BE2C (cell line): ENCODE measurements at regions not wholly inside any gene's neighbourhood (a gene's known extent, or its start where the extent isn't known, plus 50 kb on each side); places are given as distances from the start of the nearest gene placed in this dataset.
A peak's percentile ranks its signal among the peaks of the same experiment; 100 is the strongest.

Experiments
- DNase-seq: peaks from one replicate; pipeline ENCODE4 v3.0.0-alpha.2; 2020
- H3K27me3 ChIP-seq: fragments of 250-450 bp; sonication (Bioruptor Pico); 2 replicates; pipeline ENCODE4 v1.5.1; 2020; ENCODE audit warnings: mild to moderate bottlenecking
- H3K36me3 ChIP-seq: fragments of 250-450 bp; sonication (Bioruptor Pico); 2 replicates; pipeline ENCODE4 v1.5.1; 2020; ENCODE audit warnings: mild to moderate bottlenecking
- H3K4me1 ChIP-seq: fragments of 250-450 bp; sonication (Bioruptor Pico); 2 replicates; pipeline ENCODE4 v1.5.1; 2020
- H3K4me3 ChIP-seq: 2 replicates; pipeline ENCODE4 v1.5.1; 2011; ENCODE audit warnings: low read depth, low read length
- H3K9me3 ChIP-seq: fragments of 250-450 bp; sonication (Bioruptor Pico); 2 replicates; pipeline ENCODE4 v1.5.1; 2020
- TF ChIP-seq, protein P1 (sequence below): IDR thresholded peaks from 2 replicates; pipeline ENCODE4 v1.5.1; 2012; ENCODE audit warnings: mild to moderate bottlenecking, low read depth, low read length

DNA sequence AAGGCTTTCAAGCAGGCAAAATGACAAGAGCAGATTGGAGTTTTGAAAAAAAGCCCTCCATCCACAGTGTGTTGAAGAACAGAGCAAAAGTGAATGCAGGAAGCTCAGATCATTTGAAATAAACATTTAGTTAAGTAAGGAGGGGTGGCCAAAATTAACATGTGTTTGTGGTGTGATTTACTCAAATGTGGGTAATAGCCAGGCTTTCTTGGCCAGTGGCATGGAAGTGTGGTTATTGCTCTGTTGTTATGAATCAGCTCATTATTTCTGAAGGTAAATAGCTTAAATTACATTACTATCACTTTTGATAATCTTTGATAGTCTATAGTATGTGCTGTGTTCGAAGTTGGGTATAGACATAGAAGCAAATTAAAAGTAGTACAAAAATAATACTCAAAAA is 485.9 kb downstream of the LMO4 start:
- Histone ChIP-seq H3K4me1 (no peaks in the 10 kb centered on the region), H3K4me3 (no peak overlapping the region), H3K36me3 (no peaks in the 10 kb centered on the region), H3K9me3 (no peaks in the 10 kb centered on the region), H3K27me3 (no peaks in the 10 kb centered on the region)
- no peak for DNase-seq
- TF ChIP-seq, protein P1, sequence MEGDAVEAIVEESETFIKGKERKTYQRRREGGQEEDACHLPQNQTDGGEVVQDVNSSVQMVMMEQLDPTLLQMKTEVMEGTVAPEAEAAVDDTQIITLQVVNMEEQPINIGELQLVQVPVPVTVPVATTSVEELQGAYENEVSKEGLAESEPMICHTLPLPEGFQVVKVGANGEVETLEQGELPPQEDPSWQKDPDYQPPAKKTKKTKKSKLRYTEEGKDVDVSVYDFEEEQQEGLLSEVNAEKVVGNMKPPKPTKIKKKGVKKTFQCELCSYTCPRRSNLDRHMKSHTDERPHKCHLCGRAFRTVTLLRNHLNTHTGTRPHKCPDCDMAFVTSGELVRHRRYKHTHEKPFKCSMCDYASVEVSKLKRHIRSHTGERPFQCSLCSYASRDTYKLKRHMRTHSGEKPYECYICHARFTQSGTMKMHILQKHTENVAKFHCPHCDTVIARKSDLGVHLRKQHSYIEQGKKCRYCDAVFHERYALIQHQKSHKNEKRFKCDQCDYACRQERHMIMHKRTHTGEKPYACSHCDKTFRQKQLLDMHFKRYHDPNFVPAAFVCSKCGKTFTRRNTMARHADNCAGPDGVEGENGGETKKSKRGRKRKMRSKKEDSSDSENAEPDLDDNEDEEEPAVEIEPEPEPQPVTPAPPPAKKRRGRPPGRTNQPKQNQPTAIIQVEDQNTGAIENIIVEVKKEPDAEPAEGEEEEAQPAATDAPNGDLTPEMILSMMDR: no peak

DNA sequence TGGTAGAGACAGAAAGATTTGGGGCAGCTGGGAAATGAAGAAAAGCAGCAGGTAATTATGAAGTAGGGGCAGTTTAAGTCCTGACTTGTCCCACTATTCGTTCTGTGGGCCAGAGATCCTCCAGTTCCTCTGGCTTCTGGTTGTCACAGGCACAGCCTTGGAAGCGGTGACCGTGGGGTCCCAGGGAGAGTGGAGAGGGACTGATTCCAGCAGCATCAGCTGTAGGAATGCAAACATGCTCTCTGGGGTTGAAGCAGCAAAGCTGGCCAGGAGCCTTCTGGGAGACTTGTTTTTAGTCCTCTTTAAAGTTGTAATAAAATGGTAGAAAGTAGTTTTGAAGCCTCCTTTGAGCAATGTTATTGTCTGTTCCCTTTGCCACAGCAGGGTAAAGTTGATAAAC is 488.0 kb downstream of the LMO4 start:
- Histone ChIP-seq H3K9me3 (no peaks in the 10 kb centered on the region), H3K4me3 (no peak overlapping the region), H3K4me1 (no peaks in the 10 kb centered on the region), H3K27me3 (no peaks in the 10 kb centered on the region), H3K36me3 (no peaks in the 10 kb centered on the region)
- TF ChIP-seq, protein P1: no peak
- DNase-seq: no peak

DNA sequence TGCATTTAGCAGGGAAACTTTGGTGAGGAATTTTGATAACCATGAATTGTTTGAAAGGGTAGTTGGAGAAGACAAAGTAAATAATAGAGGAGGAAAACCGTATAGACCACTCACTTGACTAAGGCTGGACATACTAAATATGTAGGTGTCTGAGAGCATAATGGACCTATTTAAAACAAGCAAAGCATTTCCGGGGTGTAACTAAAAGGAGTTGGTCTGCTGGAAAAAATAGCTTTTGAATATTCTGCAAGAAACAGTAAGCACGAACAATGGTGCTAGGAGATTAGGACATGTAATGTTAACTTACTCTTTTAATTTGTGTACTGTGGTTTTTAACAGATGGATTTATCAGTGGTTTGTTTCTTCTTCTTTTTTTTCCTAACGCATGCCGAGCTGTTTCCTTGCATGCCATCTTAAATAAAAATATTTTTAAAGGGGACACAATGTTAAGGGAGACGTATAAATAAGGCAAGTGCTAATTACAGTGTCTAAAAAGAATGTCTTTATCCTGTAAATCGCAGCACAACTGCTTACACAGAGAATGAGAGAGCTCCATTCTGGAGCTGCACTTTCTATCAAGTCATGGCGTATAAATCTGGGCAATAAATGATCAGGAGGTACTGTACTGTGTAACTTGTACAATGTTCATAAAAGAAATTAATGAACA is 492.1 kb downstream of the LMO4 start:
- TF ChIP-seq, protein P1: no peak
- no peak for DNase-seq
- Histone ChIP-seq H3K4me3 (no peak overlapping the region), H3K27me3 (no peaks in the 10 kb centered on the region), H3K36me3 (no peaks in the 10 kb centered on the region), H3K4me1 (no peaks in the 10 kb centered on the region), H3K9me3 (no peaks in the 10 kb centered on the region)

DNA sequence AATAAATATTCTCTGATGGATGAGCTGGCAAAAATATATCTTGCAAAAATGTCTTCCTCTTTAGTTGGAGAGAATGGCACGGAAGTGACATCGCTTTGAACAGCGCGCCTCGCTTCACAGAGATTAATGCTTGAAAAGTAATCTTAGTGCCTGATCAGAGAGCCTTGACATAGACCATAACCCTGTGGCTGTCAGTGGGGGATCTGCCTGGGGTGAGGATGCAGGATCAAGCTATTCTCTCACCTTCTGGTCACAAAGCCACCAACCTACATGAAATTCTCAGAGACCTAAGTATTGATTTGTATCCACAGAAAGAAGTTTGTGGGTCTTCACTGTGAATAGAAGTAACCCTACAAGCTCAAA is 492.6 kb downstream of the LMO4 start:
- TF ChIP-seq, protein P1: no peak
- H3K36me3 ChIP-seq: no peaks in the 10 kb centered on the region
- no peaks in the 10 kb centered on the region for H3K4me1 ChIP-seq
- H3K27me3 ChIP-seq: no peaks in the 10 kb centered on the region
- DNase-seq: no peak
- no peak overlapping the region for H3K4me3 ChIP-seq
- H3K9me3 ChIP-seq: no peaks in the 10 kb centered on the region

DNA sequence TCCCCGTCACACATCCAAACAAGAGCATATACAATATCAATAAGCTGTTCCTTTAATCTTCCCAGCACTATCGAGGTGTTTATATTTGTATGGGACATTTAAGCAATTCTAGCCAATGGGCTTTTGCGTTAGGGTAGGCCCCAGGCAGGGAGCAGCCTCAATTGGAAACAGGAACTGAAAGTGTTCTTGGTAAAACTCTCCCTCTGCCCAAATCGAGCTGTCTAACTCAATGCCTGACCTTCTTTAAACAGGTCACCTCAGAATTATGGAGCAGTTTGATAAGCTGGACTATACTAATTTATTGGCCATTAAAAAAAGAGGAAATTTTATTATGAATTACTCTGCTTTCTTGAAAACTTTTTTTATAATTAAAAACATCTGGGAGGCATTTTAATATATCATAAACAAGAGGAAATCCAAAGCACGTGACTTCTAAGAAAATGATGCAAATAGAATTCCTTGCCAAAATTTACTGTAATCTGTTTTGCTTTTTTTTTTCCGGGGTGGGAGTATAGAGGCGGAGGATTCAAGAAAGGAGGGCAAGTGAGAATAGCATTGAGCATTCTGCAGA is 498.1 kb downstream of the LMO4 start:
- TF ChIP-seq, protein P1: no peak
- Histone ChIP-seq H3K4me3 (no peak overlapping the region), H3K36me3 (no peaks in the 10 kb centered on the region), H3K9me3 (no peaks in the 10 kb centered on the region), H3K4me1 (no peaks in the 10 kb centered on the region), H3K27me3 (no peaks in the 10 kb centered on the region)
- peak; percentile 15 for DNase-seq

DNA sequence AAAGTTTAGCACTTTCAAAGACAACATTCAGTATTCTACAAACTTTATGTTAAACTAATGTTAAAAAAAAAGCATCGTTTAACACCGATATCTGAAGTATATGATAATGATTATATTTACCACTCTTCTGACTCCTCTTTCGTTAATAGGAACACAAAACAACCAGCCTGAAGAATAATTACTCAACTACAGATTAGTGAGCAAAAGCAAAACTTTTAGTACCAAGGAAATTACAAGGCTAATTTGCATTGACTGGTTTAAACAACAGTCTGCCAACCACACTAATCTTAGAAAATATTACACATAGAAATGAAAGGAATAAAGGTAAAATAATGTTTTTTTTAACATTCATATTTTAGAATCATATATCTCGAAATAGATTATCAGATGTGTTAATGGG is 500.7 kb downstream of the LMO4 start:
- H3K36me3 ChIP-seq: no peaks in the 10 kb centered on the region
- H3K27me3 ChIP-seq: no peaks in the 10 kb centered on the region
- no peak for DNase-seq
- H3K9me3 ChIP-seq: no peaks in the 10 kb centered on the region
- no peaks in the 10 kb centered on the region for H3K4me1 ChIP-seq
- TF ChIP-seq, protein P1: no peak
- no peak overlapping the region for H3K4me3 ChIP-seq
